ENCODE measurements at regions not wholly inside any gene's neighbourhood (a gene's known extent, or its start where the extent isn't known, plus 50 kb on each side); places are given as distances from the start of the nearest gene placed in this dataset.

GRCh38 chr6:14713966-14714631, 531.8 kb upstream of the JARID2 start:
- H3K4me3 ChIP-seq (ENCODE audit: low read depth, low read length) = no peak overlapping the region
- no peak for TF ChIP-seq CTCF (IDR thresholded peaks at IDR 0.05; ENCODE audit: low read depth, low read length)

- H3K4me3 ChIP-seq (ENCODE audit: low read depth, low read length) = no peak overlapping the region
- TF ChIP-seq CTCF (IDR thresholded peaks at IDR 0.05; ENCODE audit: low read depth, low read length) = no peak
Observed at GRCh38 chr6:14715076-14715475, 530.8 kb upstream of the JARID2 start.

- TF ChIP-seq CTCF (IDR thresholded peaks at IDR 0.05; ENCODE audit: low read depth, low read length) = no peak
Observed at GRCh38 chr6:14716499-14717146, 529.2 kb upstream of the JARID2 start.

GRCh38 chr6:14717307-14717706, 528.6 kb upstream of the JARID2 start:
- no peak overlapping the region for H3K4me3 ChIP-seq (ENCODE audit: low read depth, low read length)
- TF ChIP-seq CTCF (IDR thresholded peaks at IDR 0.05; ENCODE audit: low read depth, low read length) = no peak

More at GRCh38 chr6:14716499-14717146, 529.2 kb upstream of the JARID2 start:
- no peak overlapping the region for H3K4me3 ChIP-seq (ENCODE audit: low read depth, low read length)

- TF ChIP-seq CTCF (IDR thresholded peaks at IDR 0.05; ENCODE audit: low read depth, low read length) = no peak
Observed at GRCh38 chr6:14718861-14719260, 527.0 kb upstream of the JARID2 start.

GRCh38 chr6:14719270-14719669, 526.6 kb upstream of the JARID2 start:
- no peak for TF ChIP-seq CTCF (IDR thresholded peaks at IDR 0.05; ENCODE audit: low read depth, low read length)

More at GRCh38 chr6:14718861-14719260, 527.0 kb upstream of the JARID2 start:
- no peak overlapping the region for H3K4me3 ChIP-seq (ENCODE audit: low read depth, low read length)

GRCh38 chr6:14720411-14721102, 525.3 kb upstream of the JARID2 start:
- no peak overlapping the region for H3K4me3 ChIP-seq (ENCODE audit: low read depth, low read length)
- TF ChIP-seq CTCF (IDR thresholded peaks at IDR 0.05; ENCODE audit: low read depth, low read length) = no peak

More at GRCh38 chr6:14719270-14719669, 526.6 kb upstream of the JARID2 start:
- no peak overlapping the region for H3K4me3 ChIP-seq (ENCODE audit: low read depth, low read length)

All from WI38 (cell line).